ENCODE measurements at regions not wholly inside any gene's neighbourhood (a gene's known extent, or its start where the extent isn't known, plus 50 kb on each side); places are given as distances from the start of the nearest gene placed in this dataset.

- no peak for TF ChIP-seq EZH2 (IDR thresholded peaks at IDR 0.05; ENCODE audit: borderline replicate concordance, low read length)
- no peak for TF ChIP-seq CTCF (IDR thresholded peaks at IDR 0.05; ENCODE audit: low read length)
- H3K4me2 ChIP-seq (ENCODE audit: low read length) = no peak overlapping the region
- H3K9me3 ChIP-seq (ENCODE audit: low read length) = no peaks in the 10 kb centered on the region
- no peak overlapping the region for H2AFZ ChIP-seq (ENCODE audit: low read length)
- no peaks in the 10 kb centered on the region for H4K20me1 ChIP-seq (ENCODE audit: insufficient read depth, low read length)
- no peaks in the 10 kb centered on the region for H3K9me2 ChIP-seq (ENCODE audit: low read depth, low read length)
- H3K4me3 ChIP-seq (ENCODE audit: low read depth, low read length, poor library complexity, severe bottlenecking) = no peak overlapping the region
- H3K36me3 ChIP-seq (ENCODE audit: insufficient read depth, low read length) = no peaks in the 10 kb centered on the region
- no peaks in the 10 kb centered on the region for H3F3A ChIP-seq (ENCODE audit: insufficient read depth, low read length)
- no peak overlapping the region for H3K27ac ChIP-seq (ENCODE audit: low read depth, low read length, poor library complexity, severe bottlenecking)
- H3K79me2 ChIP-seq (ENCODE audit: insufficient read depth, low read length) = no peaks in the 10 kb centered on the region
- H3K27me3 ChIP-seq (ENCODE audit: insufficient read depth, low read length) = no peaks in the 10 kb centered on the region
- H3K9ac ChIP-seq (ENCODE audit: low read length) = no peak overlapping the region
- H3K4me1 ChIP-seq (ENCODE audit: insufficient read depth, low read length, severe bottlenecking) = no peaks in the 10 kb centered on the region
These were observed 934.3 kb downstream of the GRIK2 start for GRCh38 chr6:102327697-102328225.

GRCh38 chr6:102313699-102314098 is 920.2 kb downstream of the GRIK2 start:
- H3K27ac ChIP-seq (ENCODE audit: low read depth, low read length, poor library complexity, severe bottlenecking) = no peak overlapping the region
- H3K9me3 ChIP-seq (ENCODE audit: low read length) = no peaks in the 10 kb centered on the region
- H3K9ac ChIP-seq (ENCODE audit: low read length) = no peak overlapping the region
- no peaks in the 10 kb centered on the region for H3F3A ChIP-seq (ENCODE audit: insufficient read depth, low read length)
- no peak overlapping the region for H3K4me3 ChIP-seq (ENCODE audit: low read depth, low read length, poor library complexity, severe bottlenecking)
- no peaks in the 10 kb centered on the region for H3K4me1 ChIP-seq (ENCODE audit: insufficient read depth, low read length, severe bottlenecking)
- H2AFZ ChIP-seq (ENCODE audit: low read length) = no peak overlapping the region
- no peaks in the 10 kb centered on the region for H3K9me2 ChIP-seq (ENCODE audit: low read depth, low read length)
- no peak for TF ChIP-seq EZH2 (IDR thresholded peaks at IDR 0.05; ENCODE audit: borderline replicate concordance, low read length)
- TF ChIP-seq CTCF (IDR thresholded peaks at IDR 0.05; ENCODE audit: low read length) = no peak
- H3K4me2 ChIP-seq (ENCODE audit: low read length) = no peak overlapping the region
- H3K36me3 ChIP-seq (ENCODE audit: insufficient read depth, low read length) = no peaks in the 10 kb centered on the region
- H4K20me1 ChIP-seq (ENCODE audit: insufficient read depth, low read length) = no peaks in the 10 kb centered on the region
- no peaks in the 10 kb centered on the region for H3K79me2 ChIP-seq (ENCODE audit: insufficient read depth, low read length)
- no peaks in the 10 kb centered on the region for H3K27me3 ChIP-seq (ENCODE audit: insufficient read depth, low read length)

GRCh38 chr6:102309700-102310099 is 916.2 kb downstream of the GRIK2 start:
- Histone ChIP-seq H3K4me2 (ENCODE audit: low read length) (no peak overlapping the region), H3K79me2 (ENCODE audit: insufficient read depth, low read length) (no peaks in the 10 kb centered on the region), H3K36me3 (ENCODE audit: insufficient read depth, low read length) (no peaks in the 10 kb centered on the region), H3K4me1 (ENCODE audit: insufficient read depth, low read length, severe bottlenecking) (no peaks in the 10 kb centered on the region), H4K20me1 (ENCODE audit: insufficient read depth, low read length) (no peaks in the 10 kb centered on the region), H2AFZ (ENCODE audit: low read length) (no peak overlapping the region), H3K9ac (ENCODE audit: low read length) (no peak overlapping the region), H3K9me2 (ENCODE audit: low read depth, low read length) (no peaks in the 10 kb centered on the region), H3K4me3 (ENCODE audit: low read depth, low read length, poor library complexity, severe bottlenecking) (no peak overlapping the region), H3K9me3 (ENCODE audit: low read length) (no peaks in the 10 kb centered on the region), H3K27me3 (ENCODE audit: insufficient read depth, low read length) (no peaks in the 10 kb centered on the region), H3F3A (ENCODE audit: insufficient read depth, low read length) (no peaks in the 10 kb centered on the region), H3K27ac (ENCODE audit: low read depth, low read length, poor library complexity, severe bottlenecking) (no peak overlapping the region)
- no peak for TF ChIP-seq EZH2 (IDR thresholded peaks at IDR 0.05; ENCODE audit: borderline replicate concordance, low read length)
- no peak for TF ChIP-seq CTCF (IDR thresholded peaks at IDR 0.05; ENCODE audit: low read length)

Data from OCI-LY1 (cell line).